Neural cell (in vitro differentiated cells): ENCODE measurements at regions not wholly inside any gene's neighbourhood (a gene's known extent, or its start where the extent isn't known, plus 50 kb on each side); places are given as distances from the start of the nearest gene placed in this dataset.

Experiments
- H2AFZ ChIP-seq: fragments of 200-600, 300-800 bp; sonication (generic), shearing (Covaris generic); 2 replicates; pipeline ENCODE4 v1.6.0; 2014; ENCODE audit warnings: low read depth, mild to moderate bottlenecking, antibody characterized with exemption, low read length, moderate library complexity
- H3F3A ChIP-seq: fragments of 200-600 bp; shearing (Covaris generic); 2 replicates; pipeline ENCODE4 v1.6.1; 2016; ENCODE audit warnings: mild to moderate bottlenecking, moderate library complexity, mixed read lengths, antibody characterized with exemption, low read length; ENCODE audit not compliant: insufficient read depth, poor library complexity, severe bottlenecking
- H3K27ac ChIP-seq: fragments of 200-600, 300-800 bp; sonication (generic), shearing (Covaris generic); 2 replicates; pipeline ENCODE4 v1.5.1; 2014; ENCODE audit warnings: mild to moderate bottlenecking, low read length, moderate library complexity
- H3K27me3 ChIP-seq: fragments of 300-800, 200-600 bp; sonication (generic), shearing (Covaris generic); 2 replicates; pipeline ENCODE4 v1.6.0; 2014; ENCODE audit warnings: mild to moderate bottlenecking, low read depth, low read length, moderate library complexity; ENCODE audit not compliant: insufficient read depth
- H3K36me3 ChIP-seq: fragments of 300-800, 200-600 bp; sonication (generic), shearing (Covaris generic); 2 replicates; pipeline ENCODE4 v1.5.1; 2014; ENCODE audit warnings: mild to moderate bottlenecking, antibody characterized with exemption, low read length, moderate library complexity; ENCODE audit not compliant: insufficient read depth
- H3K4me2 ChIP-seq: fragments of 300-800, 200-600 bp; sonication (generic), shearing (Covaris generic); 2 replicates; pipeline ENCODE4 v1.6.0; 2014; ENCODE audit warnings: mild to moderate bottlenecking, low read length
- H3K4me3 ChIP-seq: fragments of 300-800, 200-600 bp; sonication (generic), shearing (Covaris generic); 2 replicates; pipeline ENCODE4 v1.5.1; 2014; ENCODE audit warnings: mild to moderate bottlenecking, low read length, moderate library complexity
- H3K79me2 ChIP-seq: fragments of 200-600 bp; shearing (Covaris generic); replicated peaks from 2 replicates; pipeline ENCODE4 v1.6.0; 2014; ENCODE audit warnings: mild to moderate bottlenecking, low read length, moderate library complexity; ENCODE audit not compliant: insufficient read depth
- H3K9ac ChIP-seq: fragments of 300-800, 200-600 bp; sonication (generic), shearing (Covaris generic); 2 replicates; pipeline ENCODE4 v1.6.1; 2016; ENCODE audit warnings: mild to moderate bottlenecking, low read length, mixed read lengths
- H3K9me2 ChIP-seq: fragments of 200-600 bp; shearing (Covaris generic); 2 replicates; pipeline ENCODE4 v1.6.1; 2016; ENCODE audit warnings: mild to moderate bottlenecking, low read length, mixed read lengths; ENCODE audit not compliant: insufficient read depth
- H3K9me3 ChIP-seq: fragments of 200-600, 300-800 bp; sonication (generic), shearing (Covaris generic); 2 replicates; pipeline ENCODE4 v1.6.1; 2016; ENCODE audit warnings: mild to moderate bottlenecking, mixed run types, low read length, moderate library complexity, mixed read lengths
- H4K20me1 ChIP-seq: fragments of 200-600 bp; shearing (Covaris generic); 2 replicates; pipeline ENCODE4 v1.6.1; 2016; ENCODE audit warnings: mild to moderate bottlenecking, mixed run types; ENCODE audit not compliant: insufficient read depth
- EP300 ChIP-seq: fragments of 450-650 bp; conservative IDR thresholded peaks from 2 replicates; pipeline ENCODE4 v1.6.1; 2014; ENCODE audit warnings: antibody characterized with exemption, mild to moderate bottlenecking, moderate library complexity; ENCODE audit not compliant: poor library complexity, severe bottlenecking
- EZH2 ChIP-seq: fragments of 200-600, 300-800 bp; shearing (Covaris generic), sonication (generic); IDR thresholded peaks from 2 replicates; pipeline ENCODE4 v1.6.1; 2014; ENCODE audit warnings: antibody characterized with exemption, low read length, borderline replicate concordance, mild to moderate bottlenecking; ENCODE audit not compliant: insufficient read depth, poor library complexity, severe bottlenecking
- MXI1 ChIP-seq: fragments of 450-650 bp; conservative IDR thresholded peaks from 2 replicates; pipeline ENCODE4 v1.6.1; 2014; ENCODE audit warnings: antibody characterized with exemption, mild to moderate bottlenecking; ENCODE audit not compliant: poor library complexity, severe bottlenecking
- POLR2AphosphoS5 ChIP-seq: IDR thresholded peaks from 2 replicates; pipeline ENCODE4 v1.6.1; 2012
- RAD21 ChIP-seq: fragments of 450-650 bp; conservative IDR thresholded peaks from 2 replicates; pipeline ENCODE4 v1.6.1; 2014; ENCODE audit warnings: antibody characterized with exemption, mild to moderate bottlenecking, moderate library complexity
- SMC3 ChIP-seq: fragments of 450-650 bp; conservative IDR thresholded peaks from 2 replicates; pipeline ENCODE4 v1.6.1; 2014; ENCODE audit warnings: antibody characterized with exemption, mild to moderate bottlenecking, moderate library complexity; ENCODE audit not compliant: poor library complexity
- TAF1 ChIP-seq: IDR thresholded peaks from 2 replicates; pipeline ENCODE4 v1.6.1; 2012; ENCODE audit warnings: low read depth
- TF ChIP-seq, protein P1 (sequence below): fragments of 450-650 bp; IDR thresholded peaks from 2 replicates; pipeline ENCODE4 v1.5.1; 2014; ENCODE audit warnings: antibody characterized with exemption, mild to moderate bottlenecking, moderate library complexity; ENCODE audit not compliant: poor library complexity, severe bottlenecking
- TF ChIP-seq, protein P2 (sequence below): IDR thresholded peaks from 2 replicates; pipeline ENCODE4 v1.6.1; 2012; ENCODE audit warnings: borderline replicate concordance

DNA sequence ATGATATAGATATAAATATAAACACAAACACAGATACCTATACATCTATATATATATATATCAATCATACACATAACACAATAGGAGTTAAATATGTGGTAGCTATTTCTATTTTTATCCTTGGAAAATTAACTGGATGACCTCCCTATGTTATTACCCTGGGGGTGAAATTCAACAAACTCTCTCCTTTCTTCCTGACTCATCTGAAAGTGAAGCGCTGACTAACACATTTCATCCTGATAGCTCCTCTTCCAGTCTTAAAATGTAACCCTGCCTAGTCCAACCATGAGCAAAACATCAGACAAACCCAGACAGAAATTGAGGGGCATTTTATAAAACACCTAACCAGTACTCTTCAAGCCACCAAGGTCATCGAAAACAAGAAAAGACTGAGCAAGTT lies 220.6 kb upstream of the ISX start:
- TF ChIP-seq, protein P1, sequence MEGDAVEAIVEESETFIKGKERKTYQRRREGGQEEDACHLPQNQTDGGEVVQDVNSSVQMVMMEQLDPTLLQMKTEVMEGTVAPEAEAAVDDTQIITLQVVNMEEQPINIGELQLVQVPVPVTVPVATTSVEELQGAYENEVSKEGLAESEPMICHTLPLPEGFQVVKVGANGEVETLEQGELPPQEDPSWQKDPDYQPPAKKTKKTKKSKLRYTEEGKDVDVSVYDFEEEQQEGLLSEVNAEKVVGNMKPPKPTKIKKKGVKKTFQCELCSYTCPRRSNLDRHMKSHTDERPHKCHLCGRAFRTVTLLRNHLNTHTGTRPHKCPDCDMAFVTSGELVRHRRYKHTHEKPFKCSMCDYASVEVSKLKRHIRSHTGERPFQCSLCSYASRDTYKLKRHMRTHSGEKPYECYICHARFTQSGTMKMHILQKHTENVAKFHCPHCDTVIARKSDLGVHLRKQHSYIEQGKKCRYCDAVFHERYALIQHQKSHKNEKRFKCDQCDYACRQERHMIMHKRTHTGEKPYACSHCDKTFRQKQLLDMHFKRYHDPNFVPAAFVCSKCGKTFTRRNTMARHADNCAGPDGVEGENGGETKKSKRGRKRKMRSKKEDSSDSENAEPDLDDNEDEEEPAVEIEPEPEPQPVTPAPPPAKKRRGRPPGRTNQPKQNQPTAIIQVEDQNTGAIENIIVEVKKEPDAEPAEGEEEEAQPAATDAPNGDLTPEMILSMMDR, result no peak
- TF ChIP-seq EZH2, result no peak
- TF ChIP-seq, protein P2, sequence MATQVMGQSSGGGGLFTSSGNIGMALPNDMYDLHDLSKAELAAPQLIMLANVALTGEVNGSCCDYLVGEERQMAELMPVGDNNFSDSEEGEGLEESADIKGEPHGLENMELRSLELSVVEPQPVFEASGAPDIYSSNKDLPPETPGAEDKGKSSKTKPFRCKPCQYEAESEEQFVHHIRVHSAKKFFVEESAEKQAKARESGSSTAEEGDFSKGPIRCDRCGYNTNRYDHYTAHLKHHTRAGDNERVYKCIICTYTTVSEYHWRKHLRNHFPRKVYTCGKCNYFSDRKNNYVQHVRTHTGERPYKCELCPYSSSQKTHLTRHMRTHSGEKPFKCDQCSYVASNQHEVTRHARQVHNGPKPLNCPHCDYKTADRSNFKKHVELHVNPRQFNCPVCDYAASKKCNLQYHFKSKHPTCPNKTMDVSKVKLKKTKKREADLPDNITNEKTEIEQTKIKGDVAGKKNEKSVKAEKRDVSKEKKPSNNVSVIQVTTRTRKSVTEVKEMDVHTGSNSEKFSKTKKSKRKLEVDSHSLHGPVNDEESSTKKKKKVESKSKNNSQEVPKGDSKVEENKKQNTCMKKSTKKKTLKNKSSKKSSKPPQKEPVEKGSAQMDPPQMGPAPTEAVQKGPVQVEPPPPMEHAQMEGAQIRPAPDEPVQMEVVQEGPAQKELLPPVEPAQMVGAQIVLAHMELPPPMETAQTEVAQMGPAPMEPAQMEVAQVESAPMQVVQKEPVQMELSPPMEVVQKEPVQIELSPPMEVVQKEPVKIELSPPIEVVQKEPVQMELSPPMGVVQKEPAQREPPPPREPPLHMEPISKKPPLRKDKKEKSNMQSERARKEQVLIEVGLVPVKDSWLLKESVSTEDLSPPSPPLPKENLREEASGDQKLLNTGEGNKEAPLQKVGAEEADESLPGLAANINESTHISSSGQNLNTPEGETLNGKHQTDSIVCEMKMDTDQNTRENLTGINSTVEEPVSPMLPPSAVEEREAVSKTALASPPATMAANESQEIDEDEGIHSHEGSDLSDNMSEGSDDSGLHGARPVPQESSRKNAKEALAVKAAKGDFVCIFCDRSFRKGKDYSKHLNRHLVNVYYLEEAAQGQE, result no peak
- Histone ChIP-seq H3K9ac (no peak overlapping the region), H3K36me3 (no peaks in the 10 kb centered on the region), H3K9me3 (peaks cover 2% of the 10 kb centered on the region), H3K4me3 (no peak overlapping the region), H2AFZ (no peak overlapping the region), H3K4me2 (no peak overlapping the region), H3K27ac (no peak overlapping the region), H3K79me2 (no peaks in the 10 kb centered on the region), H4K20me1 (no peaks in the 10 kb centered on the region), H3K27me3 (no peaks in the 10 kb centered on the region), H3F3A (no peaks in the 10 kb centered on the region), H3K9me2 (no peaks in the 10 kb centered on the region)

DNA sequence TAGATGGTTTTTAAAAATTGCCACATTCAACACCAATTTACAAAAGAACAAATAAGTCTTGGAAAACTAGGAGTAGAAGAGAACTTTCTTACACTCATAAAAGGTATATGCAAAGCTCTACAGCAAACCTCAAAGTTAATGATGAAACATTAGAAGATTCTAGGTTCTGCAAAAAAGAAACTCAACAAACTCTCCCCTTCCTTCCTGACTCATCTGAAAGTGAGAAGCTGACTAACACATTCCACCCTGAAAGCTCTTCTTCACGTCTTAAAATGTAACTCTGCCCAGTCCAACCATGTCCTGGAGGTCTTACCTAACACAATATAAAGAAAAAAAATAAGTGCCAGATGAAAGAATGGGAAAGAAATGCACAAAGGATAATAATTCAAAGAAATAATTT lies 218.9 kb upstream of the ISX start:
- Histone ChIP-seq H3K4me3 (no peak overlapping the region), H3K36me3 (no peaks in the 10 kb centered on the region), H4K20me1 (no peaks in the 10 kb centered on the region), H3K4me2 (no peak overlapping the region), H2AFZ (no peak overlapping the region), H3K9me3 (peaks cover 2% of the 10 kb centered on the region), H3K27ac (no peak overlapping the region), H3K9me2 (no peaks in the 10 kb centered on the region), H3K27me3 (no peaks in the 10 kb centered on the region), H3K79me2 (no peaks in the 10 kb centered on the region), H3K9ac (no peak overlapping the region), H3F3A (no peaks in the 10 kb centered on the region)
- TF ChIP-seq TAF1, result no peak
- no peak for TF ChIP-seq SMC3
- no peak for TF ChIP-seq RAD21
- TF ChIP-seq, protein P1, result no peak
- TF ChIP-seq EP300, result no peak
- TF ChIP-seq EZH2, result no peak
- TF ChIP-seq MXI1, result no peak
- TF ChIP-seq, protein P2, result no peak
- TF ChIP-seq POLR2AphosphoS5, result no peak
